Esophagus muscularis mucosa (tissue), 4 donors: ENCODE measurements at regions not wholly inside any gene's neighbourhood (a gene's known extent, or its start where the extent isn't known, plus 50 kb on each side); places are given as distances from the start of the nearest gene placed in this dataset.

Experiments used
- DNase-seq: peaks from one replicate; pipeline ENCODE4 v3.0.0-alpha.2; 2017; ENCODE audit errors: extremely low spot score
- H3K27ac ChIP-seq, 4 donors: fragments of 200-600 bp; sonication (generic); replicated peaks in 1 of 4; 1 replicate in 3 of 4; 2 replicates in 1 of 4; pipeline ENCODE4 v1.5.1; 2016 to 2019; ENCODE audit warnings: mild to moderate bottlenecking in 1 of 4
- H3K27me3 ChIP-seq, 4 donors: fragments of 200-600 bp; sonication (generic); one replicate each; pipeline versions ENCODE4 v1.5.1 to v1.6.0; 2016 to 2019
- H3K36me3 ChIP-seq, 4 donors: fragments of 200-600 bp; sonication (generic); one replicate each; pipeline ENCODE4 v1.5.1; 2016 to 2019
- H3K4me1 ChIP-seq, 4 donors: fragments of 200-600 bp; sonication (generic); one replicate each; pipeline ENCODE4 v1.5.1; 2016 to 2019
- H3K4me3 ChIP-seq, 4 donors: fragments of 200-600 bp; sonication (generic); 1 replicate in 2 of 4; 2 replicates in 2 of 4; pipeline ENCODE4 v1.5.1; 2016 to 2019; ENCODE audit warnings: mild to moderate bottlenecking in 4 of 4, moderate library complexity in 1 of 4
- H3K9me3 ChIP-seq, 4 donors: fragments of 200-600 bp; sonication (generic); 1 replicate in 3 of 4; 2 replicates in 1 of 4; pipeline ENCODE4 v1.5.1; 2016 to 2019
- EP300 ChIP-seq: sonication (generic); formaldehyde crosslinking; IDR thresholded peaks from one replicate; pipeline ENCODE4 v1.6.1; 2017; ENCODE audit warnings: antibody characterized with exemption
- POLR2A ChIP-seq: fragments of 450-650 bp; IDR thresholded peaks from one replicate; pipeline ENCODE4 v1.6.1; 2017; ENCODE audit warnings: antibody characterized with exemption, moderate library complexity, mild to moderate bottlenecking, low read depth
- POLR2AphosphoS5 ChIP-seq, 2 donors: sonication (generic); formaldehyde crosslinking; IDR thresholded peaks; one replicate each; pipeline ENCODE4 v1.6.1; 2017; ENCODE audit warnings: antibody characterized with exemption in 2 of 2
- WGBS: methylation state at CpG from one replicate; pipeline ENCODE4 v1.1.5; 2018; 5-methylcytosine and 5-hydroxymethylcytosine counted together
- intact Hi-C: fragments of 100-400 bp; cut with DNase I; formaldehyde crosslinking; loops from one replicate; pipeline ENCODE4 v1.15.1; 2023
- TF ChIP-seq, protein P1 (sequence below), 3 experiments: fragments of 200-600 bp in 2 of 3; fragments of 450-650 bp in 1 of 3; sonication (generic) in 2 of 3; IDR thresholded peaks; one replicate each; pipeline ENCODE4 v1.5.1; 2017 to 2019; ENCODE audit warnings: antibody characterized with exemption in 3 of 3, mild to moderate bottlenecking in 2 of 3, moderate library complexity in 1 of 3

- 90% methylated on average over 2 of the region's 2 CpGs for WGBS
- H3K4me3 ChIP-seq: no peak overlapping the region
- intact Hi-C loops: no loop called here
- DNase-seq: no peak
- no peak overlapping the region for H3K27ac ChIP-seq
- H3K27me3 ChIP-seq: no peaks in the 10 kb centered on the region
- H3K36me3 ChIP-seq: no peaks in the 10 kb centered on the region
- TF ChIP-seq, protein P1, sequence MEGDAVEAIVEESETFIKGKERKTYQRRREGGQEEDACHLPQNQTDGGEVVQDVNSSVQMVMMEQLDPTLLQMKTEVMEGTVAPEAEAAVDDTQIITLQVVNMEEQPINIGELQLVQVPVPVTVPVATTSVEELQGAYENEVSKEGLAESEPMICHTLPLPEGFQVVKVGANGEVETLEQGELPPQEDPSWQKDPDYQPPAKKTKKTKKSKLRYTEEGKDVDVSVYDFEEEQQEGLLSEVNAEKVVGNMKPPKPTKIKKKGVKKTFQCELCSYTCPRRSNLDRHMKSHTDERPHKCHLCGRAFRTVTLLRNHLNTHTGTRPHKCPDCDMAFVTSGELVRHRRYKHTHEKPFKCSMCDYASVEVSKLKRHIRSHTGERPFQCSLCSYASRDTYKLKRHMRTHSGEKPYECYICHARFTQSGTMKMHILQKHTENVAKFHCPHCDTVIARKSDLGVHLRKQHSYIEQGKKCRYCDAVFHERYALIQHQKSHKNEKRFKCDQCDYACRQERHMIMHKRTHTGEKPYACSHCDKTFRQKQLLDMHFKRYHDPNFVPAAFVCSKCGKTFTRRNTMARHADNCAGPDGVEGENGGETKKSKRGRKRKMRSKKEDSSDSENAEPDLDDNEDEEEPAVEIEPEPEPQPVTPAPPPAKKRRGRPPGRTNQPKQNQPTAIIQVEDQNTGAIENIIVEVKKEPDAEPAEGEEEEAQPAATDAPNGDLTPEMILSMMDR (IDR thresholded peaks at IDR 0.05): no peak
- TF ChIP-seq EP300 (no peak), POLR2A (no peak)
- H3K4me1 ChIP-seq: peaks cover 0 to under 1% (median 0%) of the 10 kb centered on the region in 4 donors
- no peaks in the 10 kb centered on the region for H3K9me3 ChIP-seq
Measured at GRCh38 chr2:145032791-145033190, 512.9 kb upstream of the ZEB2 start.

DNA sequence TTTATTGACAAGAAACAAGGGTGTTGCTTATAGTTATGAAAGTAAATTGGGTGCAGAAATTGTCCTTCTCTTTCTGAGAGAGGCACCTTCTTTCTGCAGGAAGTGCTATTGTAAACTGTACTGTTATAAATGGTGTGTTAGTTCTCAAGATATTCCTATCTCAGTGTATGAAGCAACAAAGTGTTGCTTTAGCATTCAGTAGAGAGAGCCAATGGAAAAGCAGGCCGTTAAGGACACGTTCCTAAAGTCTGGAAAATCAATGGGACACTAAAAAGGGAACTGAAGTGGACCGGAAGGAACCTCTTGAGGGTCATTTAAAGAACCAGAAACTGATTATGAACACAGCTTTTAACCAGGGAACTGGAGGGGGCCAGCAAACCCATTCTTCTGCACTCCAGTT is 510.0 kb upstream of the ZEB2 start:
- H3K9me3 ChIP-seq: no peaks in the 10 kb centered on the region
- H3K27ac ChIP-seq: no peak overlapping the region
- H3K4me1 ChIP-seq: no peaks in the 10 kb centered on the region
- intact Hi-C loops: no loop called here
- TF ChIP-seq POLR2A (no peak), POLR2AphosphoS5 (IDR thresholded peaks at IDR 0.05) (no peak), EP300 (no peak)
- TF ChIP-seq, protein P1 (IDR thresholded peaks at IDR 0.05): no peak
- WGBS: 69% methylated on average over 3 of the region's 3 CpGs
- no peaks in the 10 kb centered on the region for H3K27me3 ChIP-seq
- H3K36me3 ChIP-seq: no peaks in the 10 kb centered on the region
- DNase-seq: no peak
- no peak overlapping the region for H3K4me3 ChIP-seq

DNA sequence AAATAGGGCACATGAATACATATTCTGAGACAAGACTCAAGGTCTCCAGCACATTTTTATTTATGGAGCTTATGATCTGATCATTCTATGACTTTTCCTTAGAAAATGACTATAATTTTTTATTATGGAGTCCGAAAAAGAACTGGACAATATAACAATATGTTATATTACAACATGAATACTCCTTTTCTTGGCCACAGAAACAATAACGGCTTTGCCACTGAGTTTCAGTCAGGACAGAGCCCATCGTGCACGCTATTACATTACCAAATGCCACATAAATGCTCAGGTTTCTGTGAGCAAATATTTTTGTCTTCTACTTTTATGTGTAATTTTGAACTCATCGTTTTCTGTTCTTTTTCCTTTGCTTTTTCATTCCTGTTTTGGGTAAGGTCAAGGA is 509.2 kb upstream of the ZEB2 start:
- no peak for DNase-seq
- H3K9me3 ChIP-seq: no peaks in the 10 kb centered on the region
- H3K4me1 ChIP-seq: no peaks in the 10 kb centered on the region
- H3K36me3 ChIP-seq: no peaks in the 10 kb centered on the region
- TF ChIP-seq POLR2A (no peak), EP300 (no peak), POLR2AphosphoS5 (IDR thresholded peaks at IDR 0.05) (no peak)
- TF ChIP-seq, protein P1 (IDR thresholded peaks at IDR 0.05): no peak
- no peak overlapping the region for H3K4me3 ChIP-seq
- H3K27me3 ChIP-seq: no peaks in the 10 kb centered on the region
- H3K27ac ChIP-seq: no peak overlapping the region
- 91% methylated on average over 5 of the region's 5 CpGs for WGBS
- intact Hi-C loops: no loop called here

GRCh38 chr2:145028101-145028920 is 508.4 kb upstream of the ZEB2 start:
- Histone ChIP-seq H3K27me3 (no peaks in the 10 kb centered on the region), H3K27ac (no peak overlapping the region), H3K4me1 (peaks cover 0 to under 1% (median 0%) of the 10 kb centered on the region in 4 donors), H3K36me3 (no peaks in the 10 kb centered on the region), H3K4me3 (no peak overlapping the region), H3K9me3 (no peaks in the 10 kb centered on the region)
- TF ChIP-seq POLR2AphosphoS5 (IDR thresholded peaks at IDR 0.05): no peak
- TF ChIP-seq, protein P1 (IDR thresholded peaks at IDR 0.05): no peak
- no peak for TF ChIP-seq EP300
- TF ChIP-seq POLR2A: no peak
- WGBS: 72% methylated on average over 8 of the region's 8 CpGs
- intact Hi-C loops: no loop called here
- no peak for DNase-seq
